CD4-positive, alpha-beta T cell treated with Interleukin-17A for 1 hour (primary cell): ENCODE measurements at regions not wholly inside any gene's neighbourhood (a gene's known extent, or its start where the extent isn't known, plus 50 kb on each side); places are given as distances from the start of the nearest gene placed in this dataset.

Experiments
- DNase-seq: peaks from one replicate; pipeline ENCODE4 v3.0.0-alpha.2; 2020

DNA sequence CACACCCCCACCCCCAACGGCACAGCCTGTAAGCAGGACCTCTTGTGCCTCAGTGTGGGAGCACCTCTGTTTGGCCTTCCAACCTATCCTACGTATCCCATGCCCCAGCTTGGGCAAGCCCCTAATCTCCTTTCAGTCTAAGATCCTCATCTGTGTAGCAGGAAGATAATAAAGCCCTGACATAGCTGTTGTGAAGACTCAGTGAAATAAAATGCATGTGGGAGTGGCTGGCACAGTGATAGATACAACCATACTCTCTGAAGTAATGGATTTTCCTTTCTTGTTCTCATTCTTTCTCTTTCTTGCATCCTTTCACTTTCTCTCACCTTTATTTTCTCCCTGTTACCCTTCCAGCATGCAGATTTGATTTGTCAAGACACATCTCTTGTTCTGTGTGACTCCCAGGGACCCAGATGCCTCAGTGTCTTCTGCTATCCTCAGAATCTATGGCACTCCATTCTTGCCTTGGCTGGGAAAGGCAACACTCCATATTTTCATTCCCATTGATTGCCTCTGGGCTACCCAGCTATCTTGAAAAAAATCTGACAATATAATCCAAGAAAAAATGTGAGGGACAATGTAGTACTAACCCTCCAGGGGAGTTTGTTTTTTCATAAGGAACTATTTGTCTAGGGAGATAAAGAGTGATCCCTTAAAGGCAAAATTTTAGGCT is 207.2 kb upstream of the SETBP1 start:
- DNase-seq: no peak

DNA sequence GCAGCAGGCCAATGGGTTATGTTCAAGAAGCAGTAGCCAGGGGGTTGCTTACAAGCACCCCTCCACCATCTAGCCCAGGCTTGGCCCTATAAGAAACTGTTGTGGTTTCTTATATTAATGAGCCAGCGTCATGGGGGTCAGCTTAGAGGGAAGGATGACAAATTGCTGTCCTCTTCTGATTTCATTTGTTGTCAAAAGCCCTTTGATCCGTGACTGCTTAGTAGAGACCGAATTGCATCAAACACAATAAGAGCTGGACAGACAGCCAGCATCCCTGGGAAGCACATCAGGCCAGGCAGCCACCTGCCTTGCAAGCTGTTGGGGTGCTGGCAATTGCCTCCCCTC is 206.6 kb upstream of the SETBP1 start:
- no peak for DNase-seq

DNA sequence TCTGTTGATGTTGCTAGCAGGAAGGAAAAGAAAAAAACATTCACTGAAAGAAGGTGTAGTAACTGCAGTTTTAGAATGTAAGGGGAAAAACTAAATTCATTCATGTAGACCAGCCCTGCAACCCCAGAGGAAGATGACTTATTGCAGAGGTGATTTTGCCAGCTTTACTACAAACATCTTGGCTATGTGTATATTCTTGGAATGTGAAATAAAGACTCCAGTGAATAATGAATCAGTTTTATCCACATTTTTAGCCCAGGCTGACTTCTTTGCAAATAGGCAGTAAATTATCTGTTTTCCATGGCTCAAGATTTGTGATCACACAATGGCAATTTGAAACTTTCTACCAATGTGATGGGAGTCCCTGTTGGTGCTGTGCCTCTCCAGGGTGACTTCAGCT is 206.1 kb upstream of the SETBP1 start:
- no peak for DNase-seq

DNA sequence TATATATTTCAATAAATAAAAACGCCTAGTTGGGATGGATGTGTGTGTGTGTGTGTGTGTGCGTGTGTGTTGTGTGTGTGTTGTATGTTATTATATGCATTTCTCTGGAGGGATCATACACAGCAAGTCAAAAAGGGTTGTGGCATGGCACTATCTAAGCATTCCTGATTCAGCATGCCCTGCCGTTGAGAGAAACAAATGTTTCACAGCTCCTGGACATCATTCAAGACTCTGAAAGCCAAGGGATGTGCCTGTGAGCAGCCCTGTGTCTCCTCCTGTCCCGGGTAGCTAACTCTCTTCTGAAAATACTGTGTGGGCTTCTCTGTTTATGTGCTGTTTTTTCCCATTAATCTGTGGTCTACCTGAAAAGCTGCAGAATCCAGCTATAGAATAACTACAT is 197.9 kb upstream of the SETBP1 start:
- no peak for DNase-seq

DNA sequence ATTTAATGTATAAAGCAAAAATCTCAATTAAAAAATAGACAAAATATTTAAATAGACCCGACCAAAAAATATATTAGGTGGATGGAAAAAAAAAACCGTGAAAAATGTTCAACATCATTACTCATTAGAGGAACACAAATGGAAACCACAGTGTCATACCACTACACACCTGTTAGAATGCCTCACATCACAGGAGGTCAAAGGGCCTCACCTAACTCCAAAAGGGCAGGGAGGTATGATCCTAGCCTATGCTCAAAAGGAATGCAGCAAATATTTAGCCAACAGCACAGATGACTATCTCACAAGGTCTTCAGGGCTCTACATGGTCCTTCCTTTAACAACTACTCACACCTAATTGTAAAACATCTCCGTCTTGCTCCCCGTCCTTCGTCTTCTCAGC is 185.5 kb upstream of the SETBP1 start:
- no peak for DNase-seq

DNA sequence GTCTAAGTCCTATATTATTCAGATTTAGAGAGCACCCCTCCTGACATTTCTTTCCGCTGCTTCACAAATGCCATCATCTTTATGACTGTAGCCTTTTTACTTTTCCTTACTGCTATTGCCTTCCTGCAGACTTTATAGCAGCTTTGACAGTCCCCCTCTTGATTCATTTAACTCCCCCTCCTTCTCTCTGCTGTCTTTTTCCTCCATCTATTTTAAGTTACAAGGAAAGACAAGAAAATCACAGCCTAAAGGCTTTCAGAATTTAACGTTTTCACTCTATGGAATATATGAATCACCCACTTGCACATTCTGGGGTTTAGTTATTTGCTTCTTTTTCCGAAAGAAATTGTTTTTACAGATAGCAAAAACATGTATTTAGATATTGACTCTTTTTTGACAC is 183.4 kb upstream of the SETBP1 start:
- no peak for DNase-seq

DNA sequence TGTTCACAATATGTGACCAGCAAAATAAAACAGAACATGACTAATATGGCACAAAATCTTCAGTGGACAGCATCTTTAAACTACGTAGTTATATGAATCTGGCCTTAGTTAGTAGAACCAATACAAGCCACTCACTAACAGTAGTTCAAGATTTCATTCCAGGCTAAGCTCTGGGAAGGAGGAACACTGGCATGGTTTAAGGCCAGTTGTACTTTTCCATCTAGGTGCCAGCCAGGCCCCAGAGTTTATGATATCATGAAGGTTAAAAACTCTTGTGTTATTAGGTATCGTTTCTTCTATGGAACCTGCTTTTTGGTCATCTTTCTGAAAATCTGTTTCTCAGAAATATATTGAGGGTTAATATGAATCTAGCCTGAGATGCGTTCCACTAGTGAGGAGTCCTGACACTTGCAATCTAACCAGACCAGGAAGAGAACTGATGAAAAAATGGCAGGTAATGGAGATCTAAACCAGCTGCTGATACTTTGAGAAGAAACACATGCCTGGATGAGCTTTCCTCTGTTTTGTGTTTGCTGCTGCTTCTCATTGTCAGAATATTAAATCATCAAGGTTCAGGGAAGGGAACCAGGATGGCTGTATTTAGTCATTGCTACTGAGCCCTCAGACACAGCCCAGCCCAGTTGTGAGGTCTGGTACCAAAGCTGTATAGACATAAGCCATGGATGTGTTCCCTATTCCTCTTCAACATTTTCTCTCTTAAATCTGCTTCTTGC is 182.8 kb upstream of the SETBP1 start:
- DNase-seq: no peak

DNA sequence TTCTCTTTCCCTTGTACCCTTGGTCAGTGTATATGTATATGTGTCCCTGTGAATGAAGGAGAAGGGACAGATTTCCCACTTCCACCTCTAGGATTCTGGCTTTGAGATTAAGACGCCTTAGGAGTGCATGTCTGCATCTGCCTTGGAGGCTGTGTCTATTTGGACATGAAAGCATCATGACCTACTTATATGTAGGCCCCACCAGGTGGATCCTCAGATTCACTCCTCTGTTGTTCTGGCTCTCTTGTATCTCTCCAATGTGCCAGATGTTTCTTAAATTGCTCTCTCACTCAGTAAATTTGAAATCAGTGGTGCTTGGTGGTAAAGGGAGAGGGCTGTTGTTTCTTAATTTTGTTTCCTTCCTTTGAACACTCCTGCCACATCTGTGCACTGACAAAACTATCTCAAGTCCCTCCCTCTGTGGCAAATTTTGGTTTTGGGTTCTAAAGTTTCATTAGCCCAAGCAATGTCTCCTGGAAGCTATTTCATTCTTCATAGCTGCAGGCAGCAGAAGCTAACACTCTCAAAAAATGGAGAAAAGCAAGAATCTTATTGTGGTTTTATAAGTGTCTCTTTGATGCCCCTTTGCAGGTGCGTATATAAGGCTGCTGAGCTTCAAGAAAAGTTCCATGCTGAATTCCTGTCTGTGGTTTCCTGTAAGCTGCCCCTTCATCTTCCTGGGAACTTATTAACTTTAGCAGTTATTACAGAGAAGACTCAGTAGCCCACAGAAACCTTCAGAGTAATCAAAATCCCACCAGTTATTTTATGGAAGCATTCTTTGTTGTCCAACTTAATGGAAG is 179.7 kb upstream of the SETBP1 start:
- DNase-seq: no peak

DNA sequence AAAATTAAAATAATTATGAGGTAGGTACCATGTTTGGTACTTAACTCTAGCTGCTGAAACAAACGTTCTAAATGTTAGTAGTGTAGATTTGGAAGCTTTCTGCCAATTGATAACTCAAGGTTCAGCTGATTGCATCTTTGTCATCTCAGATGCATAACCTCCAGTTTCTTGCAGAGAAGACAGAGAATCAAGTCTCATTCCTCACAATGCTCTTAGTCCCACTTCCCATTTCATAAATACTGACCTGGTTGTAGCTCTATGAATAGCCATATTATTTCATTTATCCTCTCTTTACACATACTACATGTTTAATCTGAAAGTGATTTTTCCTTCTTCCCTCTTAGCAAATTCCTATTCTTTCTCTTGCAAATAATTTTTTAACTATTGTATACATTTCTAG is 178.5 kb upstream of the SETBP1 start:
- DNase-seq: no peak

DNA sequence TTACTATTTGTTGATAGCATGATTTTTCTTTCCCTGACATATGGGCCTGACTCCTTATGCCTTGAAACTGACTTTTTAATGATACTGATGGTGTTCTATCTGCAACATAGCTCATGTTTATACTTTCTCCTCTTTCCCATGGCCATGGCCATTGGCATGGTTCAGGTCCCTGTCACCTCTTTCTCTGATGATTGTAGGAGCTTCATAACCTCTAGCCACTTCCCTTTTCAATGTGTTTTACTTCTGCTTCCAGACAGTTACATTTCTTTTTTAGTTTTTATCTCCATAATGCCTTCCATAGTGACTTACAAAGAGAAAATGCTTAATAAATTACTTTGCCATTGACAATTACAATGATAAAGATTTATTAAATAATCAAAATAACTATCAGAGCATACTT is 177.9 kb upstream of the SETBP1 start:
- no peak for DNase-seq

DNA sequence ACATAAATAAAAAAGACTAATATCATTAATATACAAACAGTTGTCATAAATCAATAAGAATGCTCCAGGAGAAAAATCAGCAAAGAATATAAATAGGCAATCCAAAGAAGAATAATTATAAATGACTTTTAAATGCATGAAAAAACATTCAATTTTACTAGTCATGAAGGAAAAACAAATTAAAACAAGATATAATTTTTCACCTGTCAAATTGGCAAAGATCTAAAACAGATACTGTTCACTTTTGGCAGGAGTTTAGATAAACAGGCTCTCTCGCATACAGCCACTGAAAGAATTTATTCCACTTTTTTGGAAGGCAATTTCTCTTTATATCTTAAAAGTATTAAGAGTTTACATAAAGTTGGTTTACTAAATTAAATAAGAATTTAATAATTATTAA is 176.8 kb upstream of the SETBP1 start:
- DNase-seq: no peak

DNA sequence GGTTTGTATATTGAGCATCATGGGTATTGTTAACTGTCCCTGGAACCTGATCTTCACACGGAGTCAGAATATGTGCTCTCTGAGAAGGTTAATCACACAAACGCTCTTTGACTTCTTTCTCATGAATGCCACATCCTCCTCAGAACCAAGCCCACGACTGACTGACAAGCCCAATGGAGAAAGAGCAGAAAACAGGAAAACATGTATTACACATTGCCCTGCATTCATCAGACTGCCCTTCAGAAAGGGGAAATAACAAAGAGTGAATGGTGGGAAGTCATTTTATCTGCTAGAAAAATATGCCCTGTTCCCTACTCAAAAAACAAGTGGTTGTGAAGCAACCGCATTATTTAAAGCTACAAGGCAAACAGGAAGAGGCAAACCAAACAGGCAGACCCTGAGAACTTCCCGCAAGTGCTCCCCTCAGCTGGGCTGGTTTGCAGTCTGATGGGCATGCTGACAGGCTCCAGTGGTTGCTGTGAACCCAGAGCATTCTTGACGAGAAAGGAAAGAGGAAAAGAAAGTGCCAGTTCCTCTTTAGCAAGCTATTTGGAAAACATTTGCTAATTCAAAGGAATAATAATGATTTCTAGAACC is 172.9 kb upstream of the SETBP1 start:
- peak; percentile 35 for DNase-seq

DNA sequence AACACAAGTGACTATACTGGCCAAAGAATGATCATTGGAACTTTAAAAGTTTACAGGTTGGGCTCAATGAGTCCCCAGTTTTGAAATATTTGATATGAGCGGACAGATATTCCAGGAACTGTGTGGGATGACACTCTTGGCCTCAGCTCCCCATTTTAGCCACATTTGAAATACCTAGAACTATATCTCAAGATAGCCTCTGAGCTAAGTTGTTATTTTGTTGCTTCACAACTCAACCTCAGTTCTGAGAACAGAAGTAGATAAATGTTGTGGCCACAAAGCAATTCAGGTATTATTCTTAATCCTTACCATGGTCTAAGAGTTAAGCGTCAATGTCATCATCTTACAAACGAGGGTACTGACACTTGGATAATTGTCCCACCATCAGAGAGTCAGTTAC is 172.2 kb upstream of the SETBP1 start:
- DNase-seq: no peak

DNA sequence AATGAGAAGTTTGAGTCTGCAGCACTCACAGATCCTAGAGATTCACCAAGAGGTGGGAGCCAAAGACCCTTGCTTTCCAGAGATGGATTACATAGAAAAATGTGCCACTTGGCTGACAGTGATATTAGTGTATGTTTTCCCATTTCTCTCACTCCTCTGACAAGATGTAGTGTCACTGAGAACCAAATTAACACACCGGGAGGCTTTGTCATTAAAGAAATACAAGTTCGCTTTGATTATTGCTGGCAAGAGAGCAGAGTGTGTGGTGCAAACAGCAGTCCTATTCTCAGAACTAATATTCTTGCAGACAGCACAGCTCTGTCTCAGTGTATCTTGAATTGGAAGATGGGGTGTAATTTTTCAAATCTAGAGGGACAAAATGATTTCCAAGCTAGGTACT is 171.6 kb upstream of the SETBP1 start:
- DNase-seq: no peak

DNA sequence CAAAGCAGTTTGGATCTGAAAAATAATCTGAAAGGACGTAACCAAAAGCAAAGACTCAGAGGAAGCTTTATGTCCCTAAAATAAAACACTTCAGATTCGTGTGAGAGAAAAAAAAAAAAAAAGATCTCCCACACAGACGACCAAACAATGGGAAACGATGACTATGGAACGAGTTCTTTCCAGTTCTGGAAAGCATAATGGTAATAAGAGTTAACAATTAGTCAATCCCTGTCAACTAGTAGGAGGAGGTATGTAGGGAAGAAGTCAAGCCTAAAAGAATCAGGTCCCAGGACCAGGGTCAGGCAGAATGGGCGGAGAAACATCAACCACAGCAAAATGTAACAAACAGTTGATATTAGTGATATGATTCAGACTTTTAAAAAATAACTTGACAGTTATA is 170.3 kb upstream of the SETBP1 start:
- no peak for DNase-seq

DNA sequence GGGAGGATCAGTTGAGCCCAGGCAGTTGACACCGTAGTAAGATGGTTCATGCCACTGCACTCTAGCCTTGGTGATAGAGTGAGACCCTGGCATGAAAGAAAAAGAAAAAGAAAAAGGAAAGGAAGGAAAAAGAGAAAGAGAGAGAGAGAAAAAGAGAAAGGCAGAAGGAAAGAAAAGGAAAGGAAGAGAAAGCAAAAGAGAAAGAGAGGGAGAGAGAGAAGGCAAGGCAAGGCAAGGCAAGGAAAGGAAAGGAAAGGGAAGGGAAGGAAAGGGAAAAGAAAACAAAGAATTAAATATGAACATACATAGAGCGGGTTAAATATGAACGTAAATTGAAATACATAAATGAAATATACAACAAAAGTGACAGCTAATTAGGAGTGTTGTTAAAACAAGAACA is 167.5 kb upstream of the SETBP1 start:
- DNase-seq: no peak

DNA sequence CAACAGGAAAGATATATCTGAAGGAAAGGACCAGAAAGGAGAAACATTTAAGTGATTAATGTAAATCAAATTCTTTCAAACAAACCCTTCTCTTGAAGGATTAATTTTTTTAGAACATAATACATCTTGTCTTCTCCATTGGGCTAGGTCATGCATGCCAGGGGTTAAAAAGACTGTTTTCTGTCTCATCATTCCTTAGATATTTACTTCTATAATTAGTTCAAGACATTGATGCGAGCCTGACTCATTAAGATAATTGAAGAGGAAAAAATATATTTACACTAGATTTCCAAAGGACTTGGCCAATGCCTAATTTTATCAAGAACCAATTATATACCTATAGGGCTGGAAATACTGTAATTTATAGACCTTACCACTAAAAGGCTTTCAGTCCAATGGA is 166.6 kb upstream of the SETBP1 start:
- no peak for DNase-seq

DNA sequence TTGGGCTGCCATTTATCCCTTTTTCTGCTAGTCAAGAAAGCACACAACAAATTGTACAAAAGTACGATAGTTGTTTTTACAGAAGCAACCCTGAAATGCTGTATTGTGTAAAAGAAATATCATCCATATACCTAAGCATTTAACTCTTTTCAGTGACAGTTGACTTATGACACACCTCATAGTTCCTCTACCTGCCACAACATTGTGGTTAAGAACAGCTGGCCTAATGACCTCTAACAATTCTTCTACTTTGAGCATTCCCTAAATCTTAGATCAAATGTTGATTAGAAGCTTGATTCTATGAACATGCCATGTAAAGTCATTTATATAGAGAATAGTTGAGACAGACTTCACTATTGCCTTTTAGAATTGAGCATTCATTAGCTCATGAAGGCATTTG is 165.9 kb upstream of the SETBP1 start:
- no peak for DNase-seq

DNA sequence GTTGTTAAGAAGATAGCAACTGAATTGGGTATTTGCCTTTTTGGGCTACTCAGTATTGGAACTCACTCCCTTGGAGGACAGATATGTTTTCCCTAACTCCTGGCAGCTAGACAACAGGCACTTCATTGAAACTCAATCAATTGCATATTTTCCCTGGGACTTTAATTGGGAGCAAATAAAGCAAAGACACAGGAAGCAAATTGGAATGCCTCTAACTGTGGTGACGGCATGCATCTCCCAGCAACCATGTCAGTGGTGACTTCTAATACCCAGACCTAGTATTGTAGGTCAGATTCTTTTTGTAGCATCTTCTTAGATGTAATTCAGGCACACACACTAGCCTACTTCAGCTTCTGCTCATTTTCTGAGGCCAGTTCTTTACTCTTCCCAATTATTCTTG is 164.2 kb upstream of the SETBP1 start:
- DNase-seq: no peak

DNA sequence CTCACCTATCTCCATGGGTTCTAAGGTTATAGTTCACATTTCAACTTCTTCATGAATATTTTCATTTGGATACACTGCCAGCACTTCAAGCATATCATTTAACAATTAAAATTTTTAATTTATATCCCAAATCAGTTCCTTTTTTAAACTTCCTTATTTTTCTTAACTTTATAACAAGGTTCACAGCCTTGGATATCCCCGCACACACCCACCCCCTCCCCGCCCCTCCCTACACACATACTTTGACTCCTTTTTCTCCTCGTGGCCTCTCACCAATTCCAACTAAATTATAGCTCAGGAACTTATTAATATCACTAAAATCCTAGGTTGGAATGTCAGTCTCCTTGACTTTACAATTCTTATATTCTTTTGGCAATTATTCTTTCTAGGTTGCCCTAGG is 163.6 kb upstream of the SETBP1 start:
- no peak for DNase-seq

DNA sequence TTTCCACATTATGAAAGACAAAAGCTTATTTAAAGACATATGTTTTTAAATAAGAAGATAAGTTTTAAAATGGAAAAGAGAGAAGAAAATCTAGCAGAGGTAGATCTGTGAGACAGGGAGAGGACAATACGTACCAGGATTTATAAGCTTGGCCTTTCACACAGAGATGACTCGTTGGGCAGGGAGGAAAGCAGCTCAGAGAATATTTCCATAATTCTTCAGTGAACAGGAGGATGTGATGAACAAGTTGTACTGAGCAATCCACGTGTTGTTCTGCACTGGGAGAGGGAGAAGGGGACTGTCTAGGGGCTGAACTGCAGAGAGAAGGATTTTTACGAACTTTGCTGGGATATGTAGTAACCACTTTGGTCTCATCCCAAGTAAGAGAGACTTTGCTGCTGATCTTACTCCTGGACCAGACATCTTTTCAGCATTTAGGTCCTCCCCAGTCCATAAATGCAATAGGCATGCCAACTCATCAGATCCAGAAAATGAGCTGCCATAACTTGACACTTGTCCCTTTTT is 162.5 kb upstream of the SETBP1 start:
- DNase-seq: no peak

DNA sequence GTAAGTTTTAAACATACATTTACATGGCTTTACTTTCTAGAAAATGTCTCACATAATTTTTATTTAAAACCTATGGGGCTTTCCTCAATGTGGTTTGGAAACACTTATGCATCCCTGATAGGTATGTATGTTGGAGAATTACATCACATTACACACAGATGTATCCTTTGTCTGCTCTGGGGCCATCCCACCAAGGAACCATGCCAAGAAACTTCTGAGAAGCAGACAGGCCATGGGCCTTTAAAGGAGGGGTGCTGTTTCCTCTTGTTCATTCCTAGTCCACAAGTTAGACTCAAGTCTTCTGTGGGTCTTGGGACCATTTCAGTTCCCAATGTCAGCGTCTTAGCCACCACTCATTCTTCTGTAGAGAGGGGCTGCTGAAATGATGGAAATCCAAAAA is 162.0 kb upstream of the SETBP1 start:
- no peak for DNase-seq

DNA sequence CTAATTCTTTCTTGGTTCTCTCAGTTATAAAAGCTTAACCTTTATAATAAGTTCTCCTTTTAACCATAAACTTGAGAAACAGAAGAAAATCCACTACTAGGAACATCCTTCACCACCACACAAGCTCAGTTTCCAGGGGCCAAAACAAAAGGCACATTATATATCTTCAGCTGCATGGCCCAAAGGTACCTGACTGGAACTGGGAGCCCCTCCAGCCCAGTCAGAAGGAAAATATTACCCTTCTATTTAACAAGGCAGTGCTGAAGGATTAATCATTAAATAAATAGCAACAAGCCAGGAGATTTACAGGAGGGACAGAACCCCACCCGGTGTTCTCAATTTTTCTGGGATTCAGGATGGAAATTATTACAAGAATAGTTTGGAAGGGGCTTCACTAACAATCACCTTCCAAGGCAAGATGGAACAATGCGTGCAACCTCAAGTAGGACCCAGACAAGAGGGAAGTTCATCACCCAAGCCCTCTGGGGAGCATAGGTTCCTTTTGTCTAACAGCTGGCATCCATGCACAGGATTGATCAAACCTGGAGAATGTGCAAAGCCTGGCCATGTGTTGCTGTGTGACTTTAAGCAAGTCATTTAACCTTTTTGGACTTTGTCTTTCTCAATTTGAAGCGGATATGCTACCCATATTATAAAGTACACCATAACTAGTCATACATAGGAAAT is 159.6 kb upstream of the SETBP1 start:
- DNase-seq: no peak
